Activated B cell treated with CpG ODN at 0.5 μM for 24 hours (primary cell): ENCODE measurements at regions not wholly inside any gene's neighbourhood (a gene's known extent, or its start where the extent isn't known, plus 50 kb on each side); places are given as distances from the start of the nearest gene placed in this dataset.

Source experiments
- ATAC-seq: fragments of 200-7000 bp; cut with Tn5 transposase; one replicate; pipeline ENCODE4 v1.10.0; 2021; ENCODE audit warnings: low read depth, mild to moderate bottlenecking, moderate library complexity
- CTCF ChIA-PET: fragments of 350-600 bp; sonication (Branson Sonifier 250); formaldehyde crosslinking; loops from one replicate; lab custom pipeline; 2021; ENCODE audit warnings: antibody characterized with exemption; lab: Charles Lee
- POLR2A ChIA-PET: fragments of 350-600 bp; sonication (Branson Sonifier 250); formaldehyde crosslinking; loops from one replicate; lab custom pipeline; 2021; ENCODE audit warnings: antibody characterized with exemption; lab: Charles Lee
- DNase-seq: peaks from one replicate; pipeline ENCODE4 v3.0.0; 2022
- H3K27ac Mint-ChIP-seq: one replicate; pipeline ENCODE4 v1.8.0; 2020; ENCODE audit warnings: mixed read lengths
- H3K27me3 Mint-ChIP-seq: one replicate; pipeline ENCODE4 v1.8.0; 2021; ENCODE audit warnings: mixed read lengths
- H3K36me3 Mint-ChIP-seq: one replicate; pipeline ENCODE4 v1.8.0; 2021; ENCODE audit warnings: low read depth, mixed read lengths
- H3K4me1 Mint-ChIP-seq: one replicate; pipeline ENCODE4 v1.8.0; 2021; ENCODE audit warnings: mixed read lengths
- H3K4me3 Mint-ChIP-seq: one replicate; pipeline ENCODE4 v1.8.0; 2020; ENCODE audit warnings: mild to moderate bottlenecking, mixed read lengths
- H3K9me3 Mint-ChIP-seq: one replicate; pipeline ENCODE4 v1.8.0; 2020; ENCODE audit warnings: mixed read lengths
- CTCF ChIP-seq: fragments of 200-600 bp; IDR thresholded peaks from one replicate; pipeline ENCODE4 v1.8.0; 2022; ENCODE audit warnings: antibody characterized with exemption, mild to moderate bottlenecking
- intact Hi-C: fragments of 100-400 bp; cut with micrococcal nuclease; formaldehyde crosslinking; loops from one replicate; pipeline ENCODE4 v1.15.1; 2024

GRCh38 chr14:59087711-59088110 lies 100.8 kb upstream of the DAAM1 start:
- intact Hi-C loops = no loop called here
- H3K27ac Mint-ChIP-seq = no peak overlapping the region
- no peaks in the 10 kb centered on the region for H3K9me3 Mint-ChIP-seq
- H3K4me3 Mint-ChIP-seq = no peak overlapping the region
- CTCF ChIA-PET = no interaction called here
- no peak for TF ChIP-seq CTCF
- DNase-seq (no peak), ATAC-seq (no peak)
- no peaks in the 10 kb centered on the region for H3K36me3 Mint-ChIP-seq
- peaks cover 19% of the 10 kb centered on the region for H3K27me3 Mint-ChIP-seq
- POLR2A ChIA-PET = no interaction called here
- no peaks in the 10 kb centered on the region for H3K4me1 Mint-ChIP-seq

GRCh38 chr14:59090572-59090971 lies 97.9 kb upstream of the DAAM1 start:
- Mint-ChIP-seq H3K27me3 (peaks cover 18% of the 10 kb centered on the region), H3K27ac (no peak overlapping the region), H3K9me3 (no peaks in the 10 kb centered on the region), H3K4me3 (no peak overlapping the region), H3K4me1 (no peaks in the 10 kb centered on the region), H3K36me3 (no peaks in the 10 kb centered on the region)
- DNase-seq (no peak), ATAC-seq (no peak)
- CTCF ChIA-PET = no interaction called here
- intact Hi-C loops = no loop called here
- TF ChIP-seq CTCF = no peak
- POLR2A ChIA-PET = no interaction called here

- peaks cover 15% of the 10 kb centered on the region for H3K27me3 Mint-ChIP-seq
- intact Hi-C loops = no loop called here
- POLR2A ChIA-PET = no interaction called here
- DNase-seq (no peak), ATAC-seq (no peak)
- no peaks in the 10 kb centered on the region for H3K4me1 Mint-ChIP-seq
- H3K4me3 Mint-ChIP-seq = no peak overlapping the region
- no peaks in the 10 kb centered on the region for H3K36me3 Mint-ChIP-seq
- CTCF ChIA-PET = no interaction called here
- no peak overlapping the region for H3K27ac Mint-ChIP-seq
- H3K9me3 Mint-ChIP-seq = no peaks in the 10 kb centered on the region
- TF ChIP-seq CTCF = no peak
Measured at GRCh38 chr14:59091404-59091803, 97.1 kb upstream of the DAAM1 start.

GRCh38 chr14:59091976-59092375 lies 96.5 kb upstream of the DAAM1 start:
- H3K27ac Mint-ChIP-seq = no peak overlapping the region
- no peaks in the 10 kb centered on the region for H3K36me3 Mint-ChIP-seq
- TF ChIP-seq CTCF = no peak
- no peaks in the 10 kb centered on the region for H3K9me3 Mint-ChIP-seq
- H3K4me1 Mint-ChIP-seq = no peaks in the 10 kb centered on the region
- CTCF ChIA-PET = no interaction called here
- no peak for DNase-seq
- intact Hi-C loops = no loop called here
- no peak overlapping the region for H3K4me3 Mint-ChIP-seq
- POLR2A ChIA-PET = no interaction called here
- no peak for ATAC-seq
- peaks cover 15% of the 10 kb centered on the region for H3K27me3 Mint-ChIP-seq

- Mint-ChIP-seq H3K27me3 (peaks cover 15% of the 10 kb centered on the region), H3K4me3 (no peak overlapping the region), H3K36me3 (no peaks in the 10 kb centered on the region), H3K9me3 (no peaks in the 10 kb centered on the region), H3K27ac (no peak overlapping the region), H3K4me1 (no peaks in the 10 kb centered on the region)
- ChIA-PET CTCF (no interaction called here), POLR2A (no interaction called here)
- ATAC-seq = no peak
- intact Hi-C loops = no loop called here
- TF ChIP-seq CTCF = no peak
- no peak for DNase-seq
Measured at GRCh38 chr14:59093902-59094301, 94.6 kb upstream of the DAAM1 start.
